Activated CD4-positive, alpha-beta T cell treated with anti-CD3 and anti-CD28 coated beads for 36 hours (primary cell): ENCODE measurements at regions not wholly inside any gene's neighbourhood (a gene's known extent, or its start where the extent isn't known, plus 50 kb on each side); places are given as distances from the start of the nearest gene placed in this dataset.

Source experiments
- ATAC-seq: fragments of 200-7000 bp; cut with Tn5 transposase; one replicate; pipeline ENCODE4 v1.10.0; 2021; ENCODE audit warnings: mild to moderate bottlenecking, moderate library complexity
- CTCF ChIA-PET: fragments of 350-600 bp; sonication (Branson Sonifier 250); formaldehyde crosslinking; loops from one replicate; lab custom pipeline; 2021; ENCODE audit warnings: antibody characterized with exemption; lab: Charles Lee
- POLR2A ChIA-PET: fragments of 350-600 bp; sonication (Branson Sonifier 250); formaldehyde crosslinking; loops from one replicate; lab custom pipeline; 2021; ENCODE audit warnings: antibody characterized with exemption, inconsistent platforms; lab: Charles Lee
- DNase-seq: peaks from one replicate; pipeline ENCODE4 v3.0.0-alpha.2; 2020
- H3K27ac Mint-ChIP-seq: one replicate; pipeline ENCODE4 v1.8.0; 2021; ENCODE audit warnings: mixed read lengths
- H3K27me3 Mint-ChIP-seq: one replicate; pipeline ENCODE4 v1.8.0; 2021; ENCODE audit warnings: mixed read lengths
- H3K36me3 Mint-ChIP-seq: one replicate; pipeline ENCODE4 v1.8.0; 2021; ENCODE audit warnings: low read depth, mixed read lengths
- H3K4me1 Mint-ChIP-seq: one replicate; pipeline ENCODE4 v1.8.0; 2021; ENCODE audit warnings: mixed read lengths
- H3K4me3 Mint-ChIP-seq: one replicate; pipeline ENCODE4 v1.8.0; 2021; ENCODE audit warnings: mild to moderate bottlenecking, moderate library complexity, mixed read lengths
- H3K9me3 Mint-ChIP-seq: one replicate; pipeline ENCODE4 v1.8.0; 2021; ENCODE audit warnings: low read depth, mixed read lengths
- intact Hi-C, 2 experiments: fragments of 100-400 bp; cut with DNase I in 1 of 2; cut with micrococcal nuclease in 1 of 2; formaldehyde crosslinking; loops; one replicate each; pipeline versions ENCODE4 v1.14.2 to v1.15.1; 2022 to 2024; cut with DNase I, micrococcal nuclease

GRCh38 chr6:16078064-16078463, 50.8 kb upstream of the MYLIP start:
- DNase-seq (no peak), ATAC-seq (no peak)
- H3K4me3 Mint-ChIP-seq: no peak overlapping the region
- H3K4me1 Mint-ChIP-seq: no peaks in the 10 kb centered on the region
- no peaks in the 10 kb centered on the region for H3K36me3 Mint-ChIP-seq
- H3K27ac Mint-ChIP-seq: no peak overlapping the region
- intact Hi-C loops: no loop called here
- H3K9me3 Mint-ChIP-seq: no peaks in the 10 kb centered on the region
- H3K27me3 Mint-ChIP-seq: peaks cover 2% of the 10 kb centered on the region
- ChIA-PET POLR2A (no interaction called here), CTCF (no interaction called here)

GRCh38 chr6:16069671-16070070, 59.2 kb upstream of the MYLIP start:
- ATAC-seq (no peak), DNase-seq (no peak)
- intact Hi-C loops: no loop called here
- ChIA-PET POLR2A (no interaction called here), CTCF (interaction anchor here (0.7 to 1.0 kb wide), 2 partner anchors 188 to 721 kb away, joined by 3 read pairs; no protein-coding TSS in a partner anchor)
- Mint-ChIP-seq H3K27ac (no peak overlapping the region), H3K36me3 (no peaks in the 10 kb centered on the region), H3K4me3 (no peak overlapping the region), H3K27me3 (peaks cover 8% of the 10 kb centered on the region), H3K4me1 (no peaks in the 10 kb centered on the region), H3K9me3 (no peaks in the 10 kb centered on the region)

DNA sequence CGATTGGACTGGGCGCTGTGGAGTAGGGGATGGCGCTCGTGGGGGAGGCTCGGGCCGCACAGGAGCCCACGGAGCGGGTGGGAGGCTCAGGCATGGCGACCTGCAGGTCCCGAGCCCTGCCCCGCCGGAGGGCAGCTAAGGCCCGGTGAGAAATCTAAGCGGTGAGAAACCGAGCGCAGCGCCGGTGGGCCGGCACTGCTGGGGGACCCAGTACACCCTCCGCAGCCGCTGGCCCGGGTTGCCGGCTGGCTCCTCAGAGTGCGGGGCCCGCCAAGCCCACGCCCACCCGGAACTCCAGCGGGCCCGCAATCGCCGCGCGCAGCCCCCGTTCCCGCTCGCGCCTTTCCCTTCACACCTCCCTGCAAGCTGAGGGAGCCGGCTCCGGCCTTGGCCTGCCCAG, 59.7 kb upstream of the MYLIP start:
- Mint-ChIP-seq H3K27me3 (peaks cover 8% of the 10 kb centered on the region), H3K4me3 (no peak overlapping the region), H3K4me1 (no peaks in the 10 kb centered on the region), H3K27ac (no peak overlapping the region), H3K36me3 (no peaks in the 10 kb centered on the region), H3K9me3 (no peaks in the 10 kb centered on the region)
- no peak for ATAC-seq
- intact Hi-C loops: no loop called here
- DNase-seq: no peak
- ChIA-PET POLR2A (no interaction called here), CTCF (interaction anchor here (0.8 to 1.0 kb wide), 2 partner anchors 114 to 188 kb away, joined by 3 read pairs; no protein-coding TSS in a partner anchor)

GRCh38 chr6:16067568-16067967, 61.3 kb upstream of the MYLIP start:
- no peak overlapping the region for H3K4me3 Mint-ChIP-seq
- no peak overlapping the region for H3K27ac Mint-ChIP-seq
- H3K9me3 Mint-ChIP-seq: no peaks in the 10 kb centered on the region
- no peaks in the 10 kb centered on the region for H3K4me1 Mint-ChIP-seq
- ChIA-PET POLR2A (no interaction called here), CTCF (interaction anchor here (1.2 kb wide), 1 partner anchor 124 kb away, joined by 3 read pairs; no protein-coding TSS in a partner anchor)
- no peaks in the 10 kb centered on the region for H3K36me3 Mint-ChIP-seq
- H3K27me3 Mint-ChIP-seq: peaks cover 8% of the 10 kb centered on the region
- DNase-seq (no peak), ATAC-seq (no peak)
- intact Hi-C loops: no loop called here

- intact Hi-C loops: no loop called here
- Mint-ChIP-seq H3K27me3 (peaks cover 8% of the 10 kb centered on the region), H3K27ac (no peak overlapping the region), H3K36me3 (no peaks in the 10 kb centered on the region), H3K9me3 (no peaks in the 10 kb centered on the region), H3K4me3 (no peak overlapping the region), H3K4me1 (no peaks in the 10 kb centered on the region)
- ChIA-PET CTCF (interaction anchor here (0.8 kb wide), 1 partner anchor 364 kb away, joined by 3 read pairs; no protein-coding TSS in a partner anchor), POLR2A (no interaction called here)
- no peak for DNase-seq
- no peak for ATAC-seq
These were observed 64.2 kb upstream of the MYLIP start for GRCh38 chr6:16064671-16065072.

GRCh38 chr6:16063580-16063979, 65.3 kb upstream of the MYLIP start:
- no peak for DNase-seq
- peaks cover 8% of the 10 kb centered on the region for H3K27me3 Mint-ChIP-seq
- no peak for ATAC-seq
- CTCF ChIA-PET: interaction anchor here (0.8 kb wide), 1 partner anchor 362 kb away, joined by 3 read pairs; no protein-coding TSS in a partner anchor
- H3K36me3 Mint-ChIP-seq: no peaks in the 10 kb centered on the region
- no peak overlapping the region for H3K27ac Mint-ChIP-seq
- H3K4me3 Mint-ChIP-seq: no peak overlapping the region
- intact Hi-C loops: no loop called here
- no peaks in the 10 kb centered on the region for H3K4me1 Mint-ChIP-seq
- H3K9me3 Mint-ChIP-seq: no peaks in the 10 kb centered on the region
- POLR2A ChIA-PET: no interaction called here

DNA sequence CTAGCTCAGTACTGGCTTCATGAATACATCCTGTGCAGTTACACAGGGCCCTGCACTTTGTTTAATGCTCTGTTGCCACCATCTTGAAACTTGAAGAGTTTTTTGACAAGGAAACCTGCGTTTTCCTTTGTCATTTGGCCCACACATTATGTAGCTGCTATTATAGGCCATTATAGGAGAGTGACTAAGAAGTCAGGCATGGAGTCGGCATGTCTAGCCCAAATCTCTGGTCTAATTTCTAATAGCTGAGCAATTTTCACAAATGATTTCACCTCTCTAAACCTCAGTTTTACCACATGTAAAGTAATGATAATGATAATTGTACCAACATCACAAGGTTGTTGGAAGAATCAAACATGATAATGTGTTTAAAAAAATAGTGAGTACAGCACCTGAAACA, 67.1 kb upstream of the MYLIP start:
- ChIA-PET CTCF (interaction anchor here (1.8 kb wide), 1 partner anchor 370 kb away, joined by 5 read pairs; no protein-coding TSS in a partner anchor), POLR2A (interaction anchor here (0.6 kb wide), 1 partner anchor 160 kb away, joined by 6 read pairs; no protein-coding TSS in a partner anchor)
- H3K9me3 Mint-ChIP-seq: no peaks in the 10 kb centered on the region
- intact Hi-C loops: no loop called here
- peaks cover 8% of the 10 kb centered on the region for H3K27me3 Mint-ChIP-seq
- no peak overlapping the region for H3K27ac Mint-ChIP-seq
- H3K4me3 Mint-ChIP-seq: no peak overlapping the region
- no peak for ATAC-seq
- no peak for DNase-seq
- no peaks in the 10 kb centered on the region for H3K4me1 Mint-ChIP-seq
- H3K36me3 Mint-ChIP-seq: no peaks in the 10 kb centered on the region

DNA sequence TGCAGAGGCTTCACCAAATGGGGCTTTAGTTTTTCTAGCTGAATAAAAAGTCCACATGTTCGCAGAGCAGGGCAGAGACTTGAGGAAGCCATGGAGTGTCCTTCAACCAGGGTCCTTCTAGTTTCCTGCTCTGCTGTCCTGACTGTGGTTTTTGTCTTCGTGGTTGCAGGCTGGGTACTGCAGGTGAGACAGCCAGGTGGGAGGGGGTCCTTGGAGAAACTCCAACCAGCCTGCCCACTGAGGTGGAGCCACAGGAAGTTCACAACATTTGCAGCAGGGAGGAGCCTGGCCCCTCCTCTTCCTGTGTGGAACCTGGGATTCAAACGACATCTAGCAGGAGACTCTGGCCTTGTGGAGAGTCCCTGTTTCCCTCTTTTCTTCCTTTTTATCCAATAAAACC, 68.8 kb upstream of the MYLIP start:
- POLR2A ChIA-PET: interaction anchor here (0.6 kb wide), 1 partner anchor 11 kb away, joined by 3 read pairs; no protein-coding TSS in a partner anchor
- CTCF ChIA-PET: no interaction called here
- Mint-ChIP-seq H3K4me1 (no peaks in the 10 kb centered on the region), H3K36me3 (no peaks in the 10 kb centered on the region), H3K4me3 (no peak overlapping the region), H3K27ac (no peak overlapping the region), H3K27me3 (peaks cover 4% of the 10 kb centered on the region), H3K9me3 (no peaks in the 10 kb centered on the region)
- no peak for ATAC-seq
- intact Hi-C loops: no loop called here
- DNase-seq: no peak

DNA sequence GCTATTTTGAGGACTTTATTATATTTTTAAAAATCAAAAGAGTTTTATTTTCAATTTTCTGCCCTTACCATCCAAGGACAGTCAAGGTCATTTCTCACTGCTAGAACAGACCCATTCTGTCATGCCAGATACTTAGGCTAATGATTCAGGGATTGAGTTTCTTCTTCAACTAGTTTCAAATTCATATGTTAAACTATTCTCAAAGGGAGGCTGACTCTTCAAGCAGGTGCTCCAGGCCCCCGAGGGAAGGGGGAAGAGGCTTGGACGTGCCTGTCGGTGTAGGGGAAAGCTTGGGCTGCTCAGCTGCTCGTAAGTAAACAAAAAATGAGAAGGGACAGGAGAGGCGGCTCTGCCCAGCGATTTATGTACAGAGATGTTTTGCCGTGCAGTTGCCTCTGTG, 69.4 kb upstream of the MYLIP start:
- CTCF ChIA-PET: interaction anchor here (0.7 kb wide), 1 partner anchor 16 kb away, joined by 3 read pairs; no protein-coding TSS in a partner anchor
- ATAC-seq (no peak), DNase-seq (no peak)
- Mint-ChIP-seq H3K4me3 (no peak overlapping the region), H3K36me3 (no peaks in the 10 kb centered on the region), H3K27ac (no peak overlapping the region), H3K27me3 (peaks cover 2% of the 10 kb centered on the region), H3K9me3 (no peaks in the 10 kb centered on the region), H3K4me1 (no peaks in the 10 kb centered on the region)
- POLR2A ChIA-PET: interaction anchor here (0.6 kb wide), 1 partner anchor 9 kb away, joined by 3 read pairs; no protein-coding TSS in a partner anchor
- intact Hi-C loops: no loop called here

DNA sequence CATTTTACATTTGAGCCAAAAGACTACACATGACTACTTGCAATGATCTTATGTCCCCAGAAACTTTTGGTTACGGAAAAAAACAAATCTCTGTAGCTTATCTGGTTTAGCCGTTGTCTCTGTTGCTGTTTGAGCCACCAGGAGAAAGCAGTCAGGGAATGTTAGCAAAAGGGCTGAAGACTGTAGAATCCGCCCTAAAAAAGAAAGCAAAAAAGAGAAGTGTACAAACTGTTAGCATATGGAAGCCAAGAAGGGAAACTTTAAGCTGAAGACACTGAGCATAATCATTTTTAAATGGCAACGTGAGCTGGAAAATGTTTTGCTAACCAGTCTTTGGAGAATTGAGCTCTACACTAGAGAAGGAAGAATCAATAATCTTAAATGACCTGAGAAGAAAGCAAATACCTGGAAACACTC, 69.9 kb upstream of the MYLIP start:
- Mint-ChIP-seq H3K27me3 (peaks cover 2% of the 10 kb centered on the region), H3K4me3 (no peak overlapping the region), H3K9me3 (no peaks in the 10 kb centered on the region), H3K36me3 (no peaks in the 10 kb centered on the region), H3K4me1 (no peaks in the 10 kb centered on the region), H3K27ac (no peak overlapping the region)
- intact Hi-C loops: no loop called here
- no peak for ATAC-seq
- POLR2A ChIA-PET: interaction anchor here (0.6 kb wide), 1 partner anchor 8 kb away, joined by 3 read pairs; no protein-coding TSS in a partner anchor
- CTCF ChIA-PET: no interaction called here
- DNase-seq: no peak

DNA sequence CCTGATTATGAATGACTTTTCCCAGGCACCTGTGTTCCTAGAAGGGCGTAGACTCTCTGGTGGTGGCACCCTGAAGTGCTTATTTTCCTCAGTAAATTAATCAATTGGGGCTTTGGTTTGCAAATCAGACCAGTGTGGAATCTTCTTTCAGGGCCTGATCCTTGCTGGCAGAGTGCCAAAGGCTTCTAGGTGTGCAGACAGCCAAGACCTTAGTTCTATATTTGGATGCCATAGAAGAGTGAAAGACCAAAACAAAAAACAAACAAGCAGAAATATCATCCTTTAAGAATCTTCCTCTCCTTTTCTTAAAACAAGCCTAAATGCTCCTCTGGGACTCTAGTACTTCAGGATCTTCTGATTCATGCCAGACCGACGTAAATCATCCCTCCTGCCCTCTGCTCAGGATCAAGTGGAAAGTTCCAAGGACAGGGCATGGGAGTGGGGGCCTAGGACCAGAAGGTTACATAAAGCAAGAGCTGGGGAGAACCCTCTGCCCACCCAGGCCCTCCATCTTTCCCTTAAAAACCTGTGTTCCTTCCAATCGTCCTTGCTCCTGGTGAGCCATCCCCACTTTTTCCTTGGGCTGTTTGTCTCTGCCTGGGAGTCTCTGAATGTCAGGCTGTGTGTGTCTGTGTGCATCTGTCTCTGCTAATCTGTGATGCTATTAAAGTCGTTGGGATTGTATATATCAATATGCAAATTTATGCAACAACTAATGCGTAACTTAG, 70.5 kb upstream of the MYLIP start:
- Mint-ChIP-seq H3K36me3 (no peaks in the 10 kb centered on the region), H3K4me1 (no peaks in the 10 kb centered on the region), H3K9me3 (no peaks in the 10 kb centered on the region), H3K27ac (no peak overlapping the region), H3K27me3 (peaks cover 1% of the 10 kb centered on the region), H3K4me3 (no peak overlapping the region)
- CTCF ChIA-PET: no interaction called here
- no peak for ATAC-seq
- intact Hi-C loops: no loop called here
- POLR2A ChIA-PET: interaction anchor here (0.6 kb wide), 1 partner anchor 8 kb away, joined by 3 read pairs; no protein-coding TSS in a partner anchor
- DNase-seq: no peak

- DNase-seq (no peak), ATAC-seq (no peak)
- no peaks in the 10 kb centered on the region for H3K4me1 Mint-ChIP-seq
- ChIA-PET CTCF (no interaction called here), POLR2A (no interaction called here)
- no peaks in the 10 kb centered on the region for H3K9me3 Mint-ChIP-seq
- H3K36me3 Mint-ChIP-seq: no peaks in the 10 kb centered on the region
- no peaks in the 10 kb centered on the region for H3K27me3 Mint-ChIP-seq
- H3K4me3 Mint-ChIP-seq: no peak overlapping the region
- intact Hi-C loops: no loop called here
- no peak overlapping the region for H3K27ac Mint-ChIP-seq
These were observed 71.4 kb upstream of the MYLIP start for GRCh38 chr6:16057446-16057845.
